ENCODE measurements at regions not wholly inside any gene's neighbourhood (a gene's known extent, or its start where the extent isn't known, plus 50 kb on each side); places are given as distances from the start of the nearest gene placed in this dataset.
"Not testable (repeated sequence)": the region's sequence is repeated elsewhere in the genome, so short reads cannot be mapped to it uniquely, and the experiment has no call there.

DNA sequence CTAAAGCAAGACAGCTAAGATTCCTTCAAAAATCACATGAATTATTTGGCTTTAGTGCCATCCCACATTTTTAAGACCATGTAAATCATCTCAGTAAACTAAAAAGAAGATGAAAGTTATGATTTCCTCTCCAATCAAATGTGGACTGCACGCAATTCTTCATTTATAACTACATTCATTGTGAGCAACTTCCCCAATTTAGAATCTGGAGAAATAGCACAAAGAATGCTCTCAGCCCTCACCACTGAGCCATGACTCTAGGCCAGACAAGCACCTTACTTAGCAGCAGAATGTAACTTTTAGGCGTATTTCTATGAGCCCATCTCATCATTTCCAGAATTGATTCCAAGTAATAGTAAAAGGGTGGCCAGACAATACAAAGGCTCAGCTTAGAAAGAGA is 616.6 kb downstream of the TLE1 start:
- peak in 1 of 2 donors; percentile 51 for ATAC-seq (ENCODE audit: low read depth in 2 of 2)
- H3K27ac Mint-ChIP-seq = no peak overlapping the region
- peaks cover 0 to 8% (median 0%) of the 10 kb centered on the region in 3 donors for H3K27me3 Mint-ChIP-seq
- peaks cover 0 to 4% (median 0%) of the 10 kb centered on the region in 7 donors for H3K9me3 Mint-ChIP-seq
- H3K4me1 Mint-ChIP-seq = peaks cover 2 to 20% (median 8%) of the 10 kb centered on the region in 3 donors
- no peaks in the 10 kb centered on the region for H3K36me3 Mint-ChIP-seq
- DNase-seq = no peak
- H3K4me3 Mint-ChIP-seq = no peak overlapping the region

DNA sequence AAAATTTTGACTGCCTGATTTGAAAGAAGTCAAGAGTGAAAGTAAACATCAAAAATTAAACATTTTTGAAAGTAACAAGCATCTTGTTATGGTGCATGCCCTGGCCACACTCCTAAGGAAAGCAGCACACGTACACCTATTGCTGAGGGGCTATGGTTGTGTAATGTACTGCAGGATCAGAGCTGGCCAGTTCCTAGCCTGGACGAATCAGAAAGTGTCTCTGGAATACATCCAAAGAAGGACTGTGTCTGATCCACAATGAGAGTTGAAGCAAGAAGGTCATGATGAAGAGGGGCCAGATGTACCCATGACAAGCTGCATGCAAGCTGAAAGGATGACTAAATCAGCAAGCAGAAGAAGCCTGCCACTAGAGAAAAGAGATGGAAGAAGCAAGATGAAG is 618.2 kb downstream of the TLE1 start:
- Mint-ChIP-seq H3K4me3 (no peak overlapping the region), H3K36me3 (no peaks in the 10 kb centered on the region), H3K27me3 (peaks cover 0 to 15% (median 0%) of the 10 kb centered on the region in 3 donors), H3K4me1 (peaks cover 0 to 11% (median 8%) of the 10 kb centered on the region in 3 donors), H3K27ac (no peak overlapping the region), H3K9me3 (peaks cover 0 to 10% (median 4%) of the 10 kb centered on the region in 7 donors)
- DNase-seq (no peak), ATAC-seq (ENCODE audit: low read depth in 2 of 2) (no peak)

DNA sequence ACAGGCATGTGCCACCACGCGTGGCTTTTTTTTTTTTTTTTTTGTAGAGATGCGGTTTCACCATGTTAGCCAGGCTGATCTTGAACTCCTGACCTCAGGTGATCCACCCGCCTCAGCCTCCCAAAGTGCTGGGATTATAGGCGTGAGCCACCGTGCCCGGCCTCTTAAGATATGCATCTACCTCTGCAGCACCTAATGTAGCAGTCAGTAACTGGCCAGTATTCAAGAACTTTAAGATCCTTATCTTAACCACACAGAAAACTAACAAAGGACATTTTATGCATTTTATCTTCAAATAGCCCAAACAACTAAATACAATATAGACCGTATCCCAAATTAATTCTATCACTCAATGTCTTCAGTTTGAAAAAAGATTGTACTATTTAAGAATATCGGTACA is 618.7 kb downstream of the TLE1 start:
- peaks cover 0 to 13% (median 4%) of the 10 kb centered on the region in 7 donors for H3K9me3 Mint-ChIP-seq
- H3K36me3 Mint-ChIP-seq = no peaks in the 10 kb centered on the region
- ATAC-seq (ENCODE audit: low read depth in 2 of 2) (no peak), DNase-seq (no peak)
- peaks cover 0 to 15% (median 0%) of the 10 kb centered on the region in 3 donors for H3K27me3 Mint-ChIP-seq
- H3K4me3 Mint-ChIP-seq = no peak overlapping the region
- no peak overlapping the region for H3K27ac Mint-ChIP-seq
- H3K4me1 Mint-ChIP-seq = peaks cover 0 to 11% (median 8%) of the 10 kb centered on the region in 3 donors

DNA sequence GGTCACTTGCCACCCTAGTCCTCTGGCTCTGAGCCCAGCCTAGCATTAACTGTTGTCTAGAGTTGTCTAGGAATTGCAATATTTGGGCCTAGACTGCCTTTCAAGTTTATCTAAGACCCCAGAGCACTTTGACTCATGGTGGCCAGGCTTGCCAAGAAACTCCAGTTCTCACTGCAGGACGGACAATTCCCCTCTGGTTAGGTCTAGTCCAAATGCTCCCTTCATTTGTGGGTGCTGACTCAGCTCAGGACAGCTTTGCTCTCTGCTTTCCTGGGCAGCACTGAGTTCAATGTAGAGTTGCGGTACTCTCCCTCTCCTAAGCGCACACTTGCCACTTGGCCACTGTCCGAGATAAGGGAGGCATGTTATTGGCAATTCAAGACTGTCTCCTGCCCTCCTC is 619.4 kb downstream of the TLE1 start:
- H3K27ac Mint-ChIP-seq = peak overlapping the region in 1 of 6 donors; percentile 21
- ATAC-seq (ENCODE audit: low read depth in 2 of 2) (no peak), DNase-seq (no peak)
- peaks cover 0 to 15% (median 0%) of the 10 kb centered on the region in 3 donors for H3K27me3 Mint-ChIP-seq
- H3K4me1 Mint-ChIP-seq = peaks cover 0 to 11% (median 8%) of the 10 kb centered on the region in 3 donors
- H3K36me3 Mint-ChIP-seq = no peaks in the 10 kb centered on the region
- H3K9me3 Mint-ChIP-seq = peaks cover under 1 to 20% (median 4%) of the 10 kb centered on the region in 7 donors
- H3K4me3 Mint-ChIP-seq = peak overlapping the region in 1 of 8 donors; percentile 49

DNA sequence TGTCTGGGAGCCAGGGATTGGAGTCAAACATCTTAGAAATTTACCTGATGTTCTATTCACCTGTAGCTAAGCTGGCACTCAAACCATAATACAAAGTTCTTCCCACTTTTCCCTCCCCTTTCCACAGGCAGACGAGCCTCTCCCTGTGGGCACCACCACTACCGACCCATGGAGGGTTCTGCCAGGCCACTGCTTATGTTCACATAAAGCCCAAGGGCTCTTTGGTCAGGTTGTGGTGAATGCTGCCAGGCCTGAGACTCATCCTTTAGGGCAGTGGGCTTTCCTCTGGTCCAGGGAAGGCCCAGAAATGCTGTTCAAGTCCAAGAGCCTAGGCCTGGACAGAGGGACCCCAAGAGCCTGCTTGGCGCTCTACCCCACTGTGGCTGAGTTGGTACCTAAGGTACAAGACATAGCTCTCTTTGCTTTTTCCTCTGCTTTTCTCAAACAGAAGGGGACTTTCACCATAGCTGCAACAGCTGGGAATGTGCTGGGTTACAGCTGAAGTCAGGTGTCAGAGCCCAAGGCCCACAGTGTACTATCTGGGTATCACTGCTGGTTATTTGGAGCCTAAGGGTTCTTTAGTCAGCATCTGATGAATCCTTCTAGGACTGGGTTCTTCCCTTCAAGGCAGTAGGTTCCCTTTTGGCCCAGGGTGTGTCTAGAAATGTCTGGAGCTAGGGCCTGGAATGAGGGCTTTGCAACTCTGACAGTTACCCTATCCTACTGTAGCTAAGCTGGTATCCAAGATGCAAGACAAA is 620.1 kb downstream of the TLE1 start:
- Mint-ChIP-seq H3K9me3 (peaks cover 4 to 28% (median 9%) of the 10 kb centered on the region in 7 donors), H3K36me3 (no peaks in the 10 kb centered on the region), H3K4me3 (no peak overlapping the region), H3K27me3 (peaks cover 0 to 15% (median 0%) of the 10 kb centered on the region in 3 donors), H3K4me1 (peaks cover 0 to 11% (median 8%) of the 10 kb centered on the region in 3 donors), H3K27ac (no peak overlapping the region)
- DNase-seq (no peak), ATAC-seq (ENCODE audit: low read depth in 2 of 2) (no peak)

DNA sequence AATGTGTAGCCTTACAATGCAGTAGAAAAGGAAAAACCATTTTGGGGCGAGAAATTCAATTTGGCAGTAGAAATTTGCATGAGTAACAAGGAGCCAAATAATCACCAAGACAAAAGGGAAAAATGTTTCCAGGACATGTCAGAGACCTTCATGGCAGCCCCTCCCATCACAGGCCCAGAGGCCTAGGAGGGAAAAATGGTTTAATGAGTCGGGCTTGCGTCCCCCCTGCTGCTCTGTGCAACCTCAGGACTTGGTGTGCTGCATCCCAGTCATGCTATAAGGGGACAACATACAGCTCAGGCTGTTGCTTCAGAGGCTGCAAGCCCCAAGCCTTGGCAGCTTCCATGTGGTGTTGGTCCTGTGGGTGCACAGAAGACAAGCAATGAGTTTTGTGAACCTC is 626.4 kb downstream of the TLE1 start:
- not testable (repeated sequence) for H3K4me1 Mint-ChIP-seq; H3K27ac Mint-ChIP-seq; H3K36me3 Mint-ChIP-seq; H3K4me3 Mint-ChIP-seq; H3K27me3 Mint-ChIP-seq; DNase-seq; ATAC-seq (ENCODE audit: low read depth in 2 of 2)
- peaks cover 7 to 48% (median 35%) of the 10 kb centered on the region in 7 donors for H3K9me3 Mint-ChIP-seq

DNA sequence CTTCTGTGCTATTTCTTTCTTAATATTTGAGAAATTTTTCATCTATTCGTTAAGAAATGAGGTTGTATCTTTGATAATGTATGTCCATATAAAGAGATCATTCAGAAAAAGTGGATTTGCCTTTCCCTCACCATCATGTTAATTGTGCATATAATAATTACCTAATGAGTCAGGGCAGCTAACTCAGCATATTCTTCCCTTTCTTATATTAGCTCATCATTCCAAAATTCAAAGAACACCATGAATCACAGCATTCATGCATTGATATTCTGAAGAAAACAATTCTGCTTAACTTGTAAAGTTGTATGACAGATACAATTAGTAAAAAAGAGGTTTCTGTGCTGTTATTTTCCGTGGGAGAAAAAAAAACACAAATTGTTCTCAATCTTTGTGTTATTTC is 630.6 kb downstream of the TLE1 start:
- Mint-ChIP-seq H3K36me3 (no peaks in the 10 kb centered on the region), H3K4me1 (no peaks in the 10 kb centered on the region), H3K4me3 (no peak overlapping the region), H3K9me3 (peaks cover 0 to 25% (median 16%) of the 10 kb centered on the region in 7 donors), H3K27me3 (no peaks in the 10 kb centered on the region), H3K27ac (no peak overlapping the region)
- ATAC-seq (ENCODE audit: low read depth in 2 of 2) (no peak), DNase-seq (no peak)

DNA sequence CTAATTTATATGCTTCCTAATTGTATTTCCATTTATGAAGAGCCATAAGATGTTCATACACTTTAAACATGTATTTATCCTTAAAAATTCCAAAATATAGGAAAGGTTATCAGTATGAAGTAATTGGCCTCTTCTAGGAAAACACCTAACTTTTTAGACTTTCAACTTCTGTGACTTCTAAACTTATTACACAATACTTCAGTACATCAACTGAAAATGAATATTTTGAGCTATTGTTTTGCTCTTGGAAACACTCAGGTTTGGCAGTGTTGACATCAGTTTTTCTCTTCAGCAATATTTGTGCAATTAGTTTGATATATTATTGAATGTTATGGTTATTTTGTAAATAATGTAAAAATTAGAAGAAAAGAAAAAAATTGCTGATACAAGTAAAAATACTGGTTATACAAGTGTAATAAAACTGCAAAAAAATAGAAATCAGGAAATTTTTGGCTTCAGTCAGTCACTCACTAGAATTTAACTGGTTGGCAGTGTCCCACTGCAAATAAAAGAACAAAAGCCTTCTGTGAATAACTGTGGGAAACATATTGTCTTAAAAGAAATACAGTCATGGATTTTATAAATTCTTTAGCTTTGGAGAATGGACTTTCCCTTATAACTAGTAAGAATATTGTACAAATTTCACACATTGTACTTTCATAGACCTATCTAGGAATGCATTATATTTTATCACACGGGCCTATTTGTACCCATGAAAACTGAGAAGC is 635.9 kb downstream of the TLE1 start:
- Mint-ChIP-seq H3K4me3 (no peak overlapping the region), H3K9me3 (peaks cover 0 to 4% (median 0%) of the 10 kb centered on the region in 7 donors), H3K27ac (no peak overlapping the region), H3K27me3 (no peaks in the 10 kb centered on the region), H3K4me1 (no peaks in the 10 kb centered on the region), H3K36me3 (no peaks in the 10 kb centered on the region)
- ATAC-seq (ENCODE audit: low read depth in 2 of 2) (no peak), DNase-seq (no peak)

DNA sequence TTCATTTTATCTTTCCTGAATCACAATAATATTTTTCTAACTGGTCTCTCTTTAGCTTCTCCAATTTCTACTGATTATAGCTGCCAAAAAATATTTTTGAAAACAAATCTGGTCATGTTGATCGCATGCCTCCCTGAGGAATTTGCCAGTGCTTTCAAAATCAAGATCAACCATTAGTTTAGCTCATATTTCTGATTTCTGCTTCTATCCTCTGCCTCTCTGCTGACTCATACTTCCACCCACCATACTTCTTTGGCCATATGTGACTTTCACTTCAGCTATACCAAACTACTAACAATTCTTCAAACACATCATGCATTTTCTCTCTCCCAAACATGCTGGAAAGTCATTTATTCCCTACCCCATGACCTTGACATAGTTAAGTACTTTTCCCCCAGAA is 636.5 kb downstream of the TLE1 start:
- DNase-seq (no peak), ATAC-seq (ENCODE audit: low read depth in 2 of 2) (no peak)
- Mint-ChIP-seq H3K4me1 (no peaks in the 10 kb centered on the region), H3K27ac (no peak overlapping the region), H3K27me3 (no peaks in the 10 kb centered on the region), H3K36me3 (no peaks in the 10 kb centered on the region), H3K9me3 (peaks cover 0 to 4% (median 0%) of the 10 kb centered on the region in 7 donors), H3K4me3 (no peak overlapping the region)

DNA sequence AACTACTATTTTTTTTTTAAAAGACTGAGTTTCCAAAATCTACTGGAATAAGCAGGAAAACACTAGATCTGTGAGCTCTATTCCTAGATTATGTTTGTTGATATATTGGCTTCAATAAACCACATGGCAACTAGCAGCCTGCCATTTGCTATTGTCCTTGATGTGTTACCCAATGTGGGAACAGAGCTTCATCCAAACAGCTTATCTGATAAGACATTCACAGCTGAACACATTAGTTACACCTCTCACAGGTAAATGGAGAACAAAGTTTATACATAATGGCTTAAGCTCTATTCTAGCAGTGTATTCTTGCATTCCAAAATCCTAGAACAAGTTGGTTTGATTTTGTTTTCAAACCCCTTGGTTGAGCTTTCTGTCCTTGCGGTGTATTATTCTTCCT is 642.1 kb downstream of the TLE1 start:
- H3K9me3 Mint-ChIP-seq = no peaks in the 10 kb centered on the region
- H3K27me3 Mint-ChIP-seq = no peaks in the 10 kb centered on the region
- DNase-seq = no peak
- no peaks in the 10 kb centered on the region for H3K4me1 Mint-ChIP-seq
- H3K4me3 Mint-ChIP-seq = no peak overlapping the region
- no peak overlapping the region for H3K27ac Mint-ChIP-seq
- H3K36me3 Mint-ChIP-seq = no peaks in the 10 kb centered on the region
- ATAC-seq (ENCODE audit: low read depth in 2 of 2) = no peak

DNA sequence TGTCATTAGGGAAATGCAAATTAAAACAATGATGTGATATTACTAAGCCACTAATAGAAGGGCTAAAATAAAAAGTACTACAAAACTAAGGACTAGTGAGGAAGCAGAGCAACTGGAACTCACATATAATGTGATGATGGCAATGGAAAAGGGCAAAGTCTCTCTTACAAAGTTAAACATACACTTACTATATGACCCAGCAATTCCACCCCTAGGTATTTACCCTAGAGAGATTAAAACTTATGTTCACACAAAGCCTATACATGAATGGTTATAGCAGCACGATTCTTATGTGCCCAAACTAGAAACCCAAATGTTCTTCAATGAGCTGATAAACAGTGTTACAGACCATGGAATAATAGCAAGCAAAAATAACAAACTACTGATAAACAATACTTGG is 643.7 kb downstream of the TLE1 start:
- ATAC-seq (ENCODE audit: low read depth in 2 of 2) (no peak), DNase-seq (no peak)
- Mint-ChIP-seq H3K9me3 (no peaks in the 10 kb centered on the region), H3K36me3 (no peaks in the 10 kb centered on the region), H3K4me1 (no peaks in the 10 kb centered on the region), H3K27me3 (no peaks in the 10 kb centered on the region), H3K4me3 (no peak overlapping the region), H3K27ac (no peak overlapping the region)

DNA sequence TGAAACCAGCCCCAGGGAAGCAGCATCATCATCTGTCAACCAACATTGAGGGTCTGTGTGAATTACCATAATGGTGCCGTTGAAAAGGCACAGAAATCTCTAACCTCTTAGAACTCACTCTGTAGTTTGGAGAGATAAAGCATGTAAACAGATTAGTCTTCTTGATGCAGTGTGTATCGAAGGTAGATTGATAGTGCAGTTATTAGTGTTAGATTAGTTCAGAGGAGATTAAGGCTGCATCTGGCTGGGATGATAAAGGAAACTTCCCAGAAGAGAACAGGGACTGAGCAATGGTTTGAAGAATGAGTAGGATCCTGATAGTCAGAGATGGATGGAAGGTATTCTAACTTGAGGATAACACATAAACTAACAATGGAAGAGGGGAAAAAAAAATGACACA is 651.5 kb downstream of the TLE1 start:
- H3K36me3 Mint-ChIP-seq = no peaks in the 10 kb centered on the region
- no peak overlapping the region for H3K27ac Mint-ChIP-seq
- peaks cover 0 to 18% (median 14%) of the 10 kb centered on the region in 3 donors for H3K27me3 Mint-ChIP-seq
- no peak for DNase-seq
- no peaks in the 10 kb centered on the region for H3K4me1 Mint-ChIP-seq
- no peak for ATAC-seq (ENCODE audit: low read depth in 2 of 2)
- H3K9me3 Mint-ChIP-seq = peaks cover 0 to 4% (median 0%) of the 10 kb centered on the region in 7 donors
- no peak overlapping the region for H3K4me3 Mint-ChIP-seq

DNA sequence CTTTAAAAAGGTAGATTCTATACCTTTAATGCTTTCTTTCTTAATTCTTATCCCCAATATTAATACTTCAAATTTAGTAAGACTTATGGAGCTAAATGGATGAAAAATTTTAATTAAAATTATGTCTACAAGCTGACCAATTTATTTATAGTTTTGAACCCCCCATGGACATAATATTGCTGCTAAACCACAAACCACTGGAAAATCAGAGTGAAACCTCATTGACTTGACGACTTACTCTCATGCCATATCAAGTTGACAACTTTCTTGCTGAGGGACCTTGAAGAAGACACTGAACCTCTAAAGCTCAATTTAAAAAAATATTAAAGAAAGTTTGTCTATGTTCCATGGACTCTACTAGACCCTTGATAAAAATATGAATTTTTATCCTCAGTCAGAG is 653.7 kb downstream of the TLE1 start:
- H3K9me3 Mint-ChIP-seq = peaks cover 0 to 4% (median 0%) of the 10 kb centered on the region in 7 donors
- H3K27ac Mint-ChIP-seq = no peak overlapping the region
- ATAC-seq (ENCODE audit: low read depth in 2 of 2) (no peak), DNase-seq (no peak)
- H3K36me3 Mint-ChIP-seq = no peaks in the 10 kb centered on the region
- H3K4me3 Mint-ChIP-seq = no peak overlapping the region
- H3K27me3 Mint-ChIP-seq = peaks cover 0 to 18% (median 14%) of the 10 kb centered on the region in 3 donors
- H3K4me1 Mint-ChIP-seq = no peaks in the 10 kb centered on the region

DNA sequence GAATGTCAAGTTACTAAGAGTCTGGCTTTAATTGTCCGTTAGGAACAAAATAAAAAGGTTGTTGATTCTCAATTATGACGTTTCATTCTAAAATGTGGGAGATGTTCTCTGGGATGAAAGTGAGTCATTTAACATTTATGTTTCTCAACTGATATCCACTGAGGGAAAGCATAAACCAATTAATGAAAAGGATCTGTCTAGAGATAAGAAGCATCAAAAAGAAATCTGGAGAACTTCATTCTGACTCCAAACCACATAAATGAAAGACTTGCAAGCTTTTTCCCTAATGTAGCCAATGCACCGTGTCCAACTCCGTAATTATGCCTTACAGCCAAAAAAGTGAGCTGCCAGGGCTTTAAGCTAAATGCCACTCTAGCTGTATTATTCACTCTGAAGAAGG is 654.2 kb downstream of the TLE1 start:
- ATAC-seq (ENCODE audit: low read depth in 2 of 2) = no peak
- Mint-ChIP-seq H3K27me3 (peaks cover 0 to 18% (median 9%) of the 10 kb centered on the region in 3 donors), H3K4me1 (no peaks in the 10 kb centered on the region)

More for the DNA sequence above, 654.2 kb downstream of the TLE1 start:
- no peak for DNase-seq
- Mint-ChIP-seq H3K4me3 (no peak overlapping the region), H3K9me3 (peaks cover 0 to 4% (median 0%) of the 10 kb centered on the region in 7 donors), H3K27ac (no peak overlapping the region), H3K36me3 (no peaks in the 10 kb centered on the region)

Measured in naive B cell (primary cell).